ENCODE measurements at regions not wholly inside any gene's neighbourhood (a gene's known extent, or its start where the extent isn't known, plus 50 kb on each side); places are given as distances from the start of the nearest gene placed in this dataset.

GRCh38 chr10:123402021-123402420, 247.8 kb downstream of the BUB3 start:
- 2% methylated on average over 3 of the region's 3 CpGs for WGBS (ENCODE audit: missing lambda C conversion rate)
- H3K4me3 ChIP-seq = no peak overlapping the region
- no peak for FAIRE-seq
- H3K9me3 ChIP-seq = peaks cover 8% of the 10 kb centered on the region; the same call in 2 of the 3 replicates
- H3K27ac ChIP-seq = no peak overlapping the region
- ATAC-seq = no peak
- TF ChIP-seq EHMT2 (IDR thresholded peaks at IDR 0.05; ENCODE audit: low read depth) = no peak
- TF ChIP-seq RNF2 (IDR thresholded peaks at IDR 0.05; ENCODE audit: borderline replicate concordance, low read depth) = no peak
- no peak for TF ChIP-seq BHLHE40 (IDR thresholded peaks at IDR 0.05; ENCODE audit: low read depth, low read length)
- TF ChIP-seq ESRRA (IDR thresholded peaks at IDR 0.05; ENCODE audit: borderline replicate concordance, low read length) = no peak
- no peak for TF ChIP-seq ZNF302 (CRISPR knock-in tag; IDR thresholded peaks at IDR 0.05)
- TF ChIP-seq HEYL (CRISPR knock-in tag; IDR thresholded peaks at IDR 0.05) = no peak
- TF ChIP-seq RAD21 (conservative IDR thresholded peaks at IDR 0.05 in 1 of 2, IDR thresholded peaks at IDR 0.05 in 1 of 2) = no peak
- TF ChIP-seq HOXB13 (CRISPR knock-in tag; IDR thresholded peaks at IDR 0.05; ENCODE audit: low read depth) = no peak
- TF ChIP-seq, protein P1, sequence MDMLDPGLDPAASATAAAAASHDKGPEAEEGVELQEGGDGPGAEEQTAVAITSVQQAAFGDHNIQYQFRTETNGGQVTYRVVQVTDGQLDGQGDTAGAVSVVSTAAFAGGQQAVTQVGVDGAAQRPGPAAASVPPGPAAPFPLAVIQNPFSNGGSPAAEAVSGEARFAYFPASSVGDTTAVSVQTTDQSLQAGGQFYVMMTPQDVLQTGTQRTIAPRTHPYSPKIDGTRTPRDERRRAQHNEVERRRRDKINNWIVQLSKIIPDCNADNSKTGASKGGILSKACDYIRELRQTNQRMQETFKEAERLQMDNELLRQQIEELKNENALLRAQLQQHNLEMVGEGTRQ (IDR thresholded peaks at IDR 0.05) = no peak
- TF ChIP-seq MYC (IDR thresholded peaks at IDR 0.05; ENCODE audit: borderline replicate concordance, low read length) = no peak
- TF ChIP-seq POLR2AphosphoS2 (conservative IDR thresholded peaks at IDR 0.05; ENCODE audit: low read length) = no peak
- no peak for TF ChIP-seq MAZ (IDR thresholded peaks at IDR 0.05; ENCODE audit: borderline replicate concordance, low read depth, low read length)
- TF ChIP-seq ATOH8 (CRISPR knock-in tag; IDR thresholded peaks at IDR 0.05; ENCODE audit: low read depth) = no peak
- ChIA-PET POLR2A (no interaction called here), CTCF (interaction anchor here (0.7 to 1.5 kb wide), 4 partner anchors 13 to 1868 kb away, joined by 3 read pairs; no protein-coding TSS in a partner anchor)
- H3K4me1 ChIP-seq = no peaks in the 10 kb centered on the region
- no peak overlapping the region for H3K4me2 ChIP-seq
- DNase-seq (ENCODE audit: low read depth in 1 of 2, low spot score in 1 of 2) = no peak

GRCh38 chr10:123402656-123403055, 248.5 kb downstream of the BUB3 start:
- H3K4me1 ChIP-seq = no peaks in the 10 kb centered on the region
- TF ChIP-seq MAFK (IDR thresholded peaks at IDR 0.05; ENCODE audit: partially characterized antibody) (no peak), RCOR1 (IDR thresholded peaks at IDR 0.05; ENCODE audit: low read depth, low read length) (no peak), JUNB (IDR thresholded peaks at IDR 0.05) (no peak), GATA3 (IDR thresholded peaks at IDR 0.05; ENCODE audit: borderline replicate concordance) (no peak), SMC3 (IDR thresholded peaks at IDR 0.05) (no peak), EP300 (IDR thresholded peaks at IDR 0.05) (no peak), HOXB5 (CRISPR knock-in tag; IDR thresholded peaks at IDR 0.05) (no peak)
- no peak for ATAC-seq
- 26% methylated on average over 5 of the region's 5 CpGs for WGBS (ENCODE audit: missing lambda C conversion rate)
- ChIA-PET CTCF (interaction anchor here (1.2 to 1.5 kb wide), 3 partner anchors 14 to 359 kb away, joined by 3 read pairs; no protein-coding TSS in a partner anchor), POLR2A (no interaction called here)
- H3K27ac ChIP-seq = no peak overlapping the region
- no peak for DNase-seq (ENCODE audit: low read depth in 1 of 2, low spot score in 1 of 2)
- no peak overlapping the region for H3K4me3 ChIP-seq
- H3K4me2 ChIP-seq = no peak overlapping the region
- peaks cover 8% of the 10 kb centered on the region; the same call in 2 of the 3 replicates for H3K9me3 ChIP-seq
- no peak for FAIRE-seq

- TF ChIP-seq JUNB (IDR thresholded peaks at IDR 0.05) = no peak
- TF ChIP-seq KDM1A (IDR thresholded peaks at IDR 0.05; ENCODE audit: low read depth) = no peak
- no peak for TF ChIP-seq GATA3 (IDR thresholded peaks at IDR 0.05; ENCODE audit: borderline replicate concordance)
- TF ChIP-seq EHMT2 (IDR thresholded peaks at IDR 0.05; ENCODE audit: low read depth) = no peak
- TF ChIP-seq KDM5A (IDR thresholded peaks at IDR 0.05) = no peak
- TF ChIP-seq HOXA7 (CRISPR knock-in tag; IDR thresholded peaks at IDR 0.05) = no peak
- CTCF ChIA-PET = no interaction called here
Observed at GRCh38 chr10:123404357-123404756, 250.2 kb downstream of the BUB3 start.

More at GRCh38 chr10:123404357-123404756, 250.2 kb downstream of the BUB3 start:
- H3K4me1 ChIP-seq = no peaks in the 10 kb centered on the region
- POLR2A ChIA-PET = no interaction called here
- H3K4me2 ChIP-seq = no peak overlapping the region
- DNase-seq (ENCODE audit: low read depth in 1 of 2, low spot score in 1 of 2) (no peak), FAIRE-seq (no peak), ATAC-seq (no peak)
- no peak overlapping the region for H3K27ac ChIP-seq
- no peak overlapping the region for H3K4me3 ChIP-seq
- 27% methylated on average over 1 of the region's 1 CpG for WGBS (ENCODE audit: missing lambda C conversion rate)
- H3K9me3 ChIP-seq = peaks cover 8% of the 10 kb centered on the region; the same call in 2 of the 3 replicates
